Femur (tissue), 1 donor: ENCODE measurements at regions not wholly inside any gene's neighbourhood (a gene's known extent, or its start where the extent isn't known, plus 50 kb on each side); places are given as distances from the start of the nearest gene placed in this dataset.
A peak's percentile ranks its signal among the peaks of the same experiment; 100 is the strongest.

Source experiments
- DNase-seq: peaks from one replicate; pipeline ENCODE4 v3.0.0-alpha.2; 2017

- no peak for DNase-seq
These were observed 101.7 kb downstream of the SNX19 start for GRCh38 chr11:130814440-130815096.

- DNase-seq: no peak
These were observed 101.0 kb downstream of the SNX19 start for GRCh38 chr11:130815097-130815802.

GRCh38 chr11:130815956-130816355 lies 100.3 kb downstream of the SNX19 start:
- no peak for DNase-seq

- DNase-seq: peak; percentile 50
These were observed 99.5 kb downstream of the SNX19 start for GRCh38 chr11:130816546-130817329.

GRCh38 chr11:130817330-130817944 lies 98.8 kb downstream of the SNX19 start:
- peak; percentile 68 for DNase-seq

- no peak for DNase-seq
These were observed 96.7 kb downstream of the SNX19 start for GRCh38 chr11:130819625-130820024.
